Kidney (tissue), 13 donors: ENCODE measurements at regions not wholly inside any gene's neighbourhood (a gene's known extent, or its start where the extent isn't known, plus 50 kb on each side); places are given as distances from the start of the nearest gene placed in this dataset.
A peak's percentile ranks its signal among the peaks of the same experiment; 100 is the strongest.

Experiments used
- DNase-seq, 5 donors: peaks; one replicate each; pipeline ENCODE4 v3.0.0-alpha.2; 2013 to 2020
- FAIRE-seq: peaks from 2 replicates; lab custom pipeline; 2012; peaks lifted over from hg19 to GRCh38; lab: Jason Lieb, UNC
- H3K27ac ChIP-seq, 2 donors: one replicate each; pipeline ENCODE4 v1.7.0; 2013; ENCODE audit warnings: low read depth in 2 of 2, low read length in 2 of 2, inconsistent platforms in 1 of 2
- H3K27me3 ChIP-seq: one replicate; pipeline ENCODE4 v1.7.1; 2013; ENCODE audit warnings: low read length, inconsistent platforms; ENCODE audit not compliant: control insufficient read depth, insufficient read depth
- H3K36me3 ChIP-seq, 3 donors: one replicate each; pipeline versions ENCODE4 v1.7.0 to v1.7.1; 2013; ENCODE audit warnings: low read length in 3 of 3, control low read depth in 1 of 3, inconsistent platforms in 1 of 3; ENCODE audit not compliant: insufficient read depth in 3 of 3, control insufficient read depth in 2 of 3
- H3K4me1 ChIP-seq, 3 donors: one replicate each; pipeline versions ENCODE4 v1.7.0 to v1.7.1; 2013; ENCODE audit warnings: low read length in 3 of 3, inconsistent platforms in 1 of 3, low read depth in 1 of 3; ENCODE audit not compliant: control insufficient read depth in 2 of 3, insufficient read depth in 2 of 3
- H3K4me3 ChIP-seq, 3 donors: one replicate each; pipeline versions ENCODE4 v1.7.0 to v1.8.1; 2013; ENCODE audit warnings: low read length in 3 of 3, control low read depth in 1 of 3, inconsistent platforms in 1 of 3
- H3K9ac ChIP-seq, 3 donors: one replicate each; pipeline versions ENCODE4 v1.7.0 to v1.7.1; 2013; ENCODE audit warnings: low read length in 3 of 3, control low read depth in 1 of 3, inconsistent platforms in 1 of 3
- H3K9me3 ChIP-seq, 3 donors: one replicate each; pipeline versions ENCODE4 v1.7.0 to v1.7.1; 2013; ENCODE audit warnings: low read length in 3 of 3, control low read depth in 1 of 3, inconsistent platforms in 1 of 3; ENCODE audit not compliant: control insufficient read depth in 2 of 3, insufficient read depth in 1 of 3
- CTCF ChIP-seq: IDR thresholded peaks from 3 replicates; pipeline ENCODE4 v1.5.1; 2012; ENCODE audit warnings: mild to moderate bottlenecking, moderate library complexity, borderline replicate concordance; ENCODE audit not compliant: insufficient read depth; ENCODE audit errors: extremely low read depth
- intact Hi-C: fragments of 100-400 bp; cut with DNase I; formaldehyde crosslinking; loops from one replicate; pipeline ENCODE4 v1.11.1; 2022
- donor health status: control.
- donor health status: control.
- donor health status: control.
- donor health status: control.
- donor health status: control.
- donor health status: DM: yes; HTN: yes; CAD: no.
- donor health status: Normal renal cell carcinoma (clear cell type).

- Histone ChIP-seq H3K4me1 (no peaks in the 10 kb centered on the region), H3K27me3 (no peaks in the 10 kb centered on the region), H3K4me3 (no peak overlapping the region), H3K9ac (no peak overlapping the region), H3K27ac (no peak overlapping the region), H3K9me3 (no peaks in the 10 kb centered on the region), H3K36me3 (no peaks in the 10 kb centered on the region)
- DNase-seq (no peak), FAIRE-seq (no peak)
- intact Hi-C loops, result no loop called here
- TF ChIP-seq CTCF, result no peak
These were observed 439.6 kb downstream of the DYNC2H1 start for GRCh38 chr11:103548838-103549237.

GRCh38 chr11:103550811-103551210, 441.6 kb downstream of the DYNC2H1 start:
- Histone ChIP-seq H3K9ac (no peak overlapping the region), H3K9me3 (no peaks in the 10 kb centered on the region), H3K27me3 (no peaks in the 10 kb centered on the region), H3K4me1 (no peaks in the 10 kb centered on the region), H3K36me3 (no peaks in the 10 kb centered on the region), H3K27ac (no peak overlapping the region), H3K4me3 (no peak overlapping the region)
- FAIRE-seq (no peak), DNase-seq (no peak)
- intact Hi-C loops, result no loop called here
- TF ChIP-seq CTCF, result no peak

- intact Hi-C loops, result no loop called here
- no peak for TF ChIP-seq CTCF
- FAIRE-seq (no peak), DNase-seq (peak in 1 of 5 donors; percentile 11)
- no peak overlapping the region for H3K4me3 ChIP-seq
- H3K36me3 ChIP-seq, result no peaks in the 10 kb centered on the region
- no peak overlapping the region for H3K9ac ChIP-seq
- H3K4me1 ChIP-seq, result no peaks in the 10 kb centered on the region
- H3K27ac ChIP-seq, result no peak overlapping the region
- H3K9me3 ChIP-seq, result no peaks in the 10 kb centered on the region
- no peaks in the 10 kb centered on the region for H3K27me3 ChIP-seq
These were observed 442.9 kb downstream of the DYNC2H1 start for GRCh38 chr11:103552086-103552485.

- DNase-seq, result no peak
- intact Hi-C loops, result no loop called here
- Histone ChIP-seq H3K4me1 (no peaks in the 10 kb centered on the region), H3K27me3 (no peaks in the 10 kb centered on the region), H3K9me3 (no peaks in the 10 kb centered on the region), H3K27ac (no peak overlapping the region), H3K9ac (no peak overlapping the region), H3K4me3 (no peak overlapping the region), H3K36me3 (no peaks in the 10 kb centered on the region)
- no peak for FAIRE-seq
- TF ChIP-seq CTCF, result no peak
These were observed 446.9 kb downstream of the DYNC2H1 start for GRCh38 chr11:103556171-103556570.
